ENCODE measurements at regions not wholly inside any gene's neighbourhood (a gene's known extent, or its start where the extent isn't known, plus 50 kb on each side); places are given as distances from the start of the nearest gene placed in this dataset.

- Histone ChIP-seq H3K4me3 (ENCODE audit: low read length) (no peak overlapping the region), H3K9ac (ENCODE audit: low read depth, low read length) (no peak overlapping the region), H3K27ac (ENCODE audit: low read length) (no peak overlapping the region), H3K4me1 (ENCODE audit: insufficient read depth, low read length) (peaks cover 13% of the 10 kb centered on the region; the same call in 1 of the 2 replicates), H3K9me3 (ENCODE audit: insufficient read depth, low read depth, low read length) (no peaks in the 10 kb centered on the region), H3K36me3 (ENCODE audit: insufficient read depth, low read depth, low read length) (no peaks in the 10 kb centered on the region), H3K27me3 (ENCODE audit: insufficient read depth, low read length) (no peaks in the 10 kb centered on the region)
Measured at GRCh38 chr1:228986093-228986904, 251.0 kb downstream of the RHOU start.

GRCh38 chr1:228987286-228987685 lies 252.0 kb downstream of the RHOU start:
- Histone ChIP-seq H3K36me3 (ENCODE audit: insufficient read depth, low read depth, low read length) (no peaks in the 10 kb centered on the region), H3K4me3 (ENCODE audit: low read length) (no peak overlapping the region), H3K27ac (ENCODE audit: low read length) (no peak overlapping the region), H3K4me1 (ENCODE audit: insufficient read depth, low read length) (peaks cover 13% of the 10 kb centered on the region; the same call in 1 of the 2 replicates), H3K9ac (ENCODE audit: low read depth, low read length) (no peak overlapping the region), H3K9me3 (ENCODE audit: insufficient read depth, low read depth, low read length) (no peaks in the 10 kb centered on the region), H3K27me3 (ENCODE audit: insufficient read depth, low read length) (no peaks in the 10 kb centered on the region)

- H3K36me3 ChIP-seq (ENCODE audit: insufficient read depth, low read depth, low read length): no peaks in the 10 kb centered on the region
- H3K4me3 ChIP-seq (ENCODE audit: low read length): no peak overlapping the region
- H3K4me1 ChIP-seq (ENCODE audit: insufficient read depth, low read length): peaks cover 15% of the 10 kb centered on the region; the same call in 1 of the 2 replicates
- H3K9me3 ChIP-seq (ENCODE audit: insufficient read depth, low read depth, low read length): no peaks in the 10 kb centered on the region
- H3K27ac ChIP-seq (ENCODE audit: low read length): no peak overlapping the region
- H3K9ac ChIP-seq (ENCODE audit: low read depth, low read length): no peak overlapping the region
- no peaks in the 10 kb centered on the region for H3K27me3 ChIP-seq (ENCODE audit: insufficient read depth, low read length)
Measured at GRCh38 chr1:228987736-228988506, 252.6 kb downstream of the RHOU start.

DNA sequence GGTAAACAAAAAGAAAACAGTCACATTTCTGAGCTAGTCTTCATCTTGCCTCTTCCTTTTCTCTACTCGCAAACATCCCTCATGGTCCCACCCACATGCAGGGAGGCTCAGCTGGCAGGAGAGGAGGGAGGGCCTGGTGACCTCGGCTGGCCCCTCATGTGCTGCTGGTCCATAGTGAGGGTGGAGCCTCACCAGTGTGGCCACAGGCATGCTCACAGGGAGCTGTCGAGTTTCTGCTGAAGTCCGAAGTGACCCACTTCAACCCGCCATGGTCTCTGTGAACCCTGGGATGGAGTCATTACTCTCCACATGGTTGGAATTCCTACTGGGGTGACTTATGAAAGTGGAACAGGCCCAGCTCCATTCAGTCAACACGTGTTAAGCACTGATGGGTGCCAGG lies 253.4 kb downstream of the RHOU start:
- peaks cover 19% of the 10 kb centered on the region; the same call in 1 of the 2 replicates for H3K4me1 ChIP-seq (ENCODE audit: insufficient read depth, low read length)
- no peaks in the 10 kb centered on the region for H3K9me3 ChIP-seq (ENCODE audit: insufficient read depth, low read depth, low read length)
- H3K9ac ChIP-seq (ENCODE audit: low read depth, low read length): no peak overlapping the region
- no peaks in the 10 kb centered on the region for H3K27me3 ChIP-seq (ENCODE audit: insufficient read depth, low read length)
- no peak overlapping the region for H3K27ac ChIP-seq (ENCODE audit: low read length)
- H3K36me3 ChIP-seq (ENCODE audit: insufficient read depth, low read depth, low read length): no peaks in the 10 kb centered on the region
- H3K4me3 ChIP-seq (ENCODE audit: low read length): no peak overlapping the region

DNA sequence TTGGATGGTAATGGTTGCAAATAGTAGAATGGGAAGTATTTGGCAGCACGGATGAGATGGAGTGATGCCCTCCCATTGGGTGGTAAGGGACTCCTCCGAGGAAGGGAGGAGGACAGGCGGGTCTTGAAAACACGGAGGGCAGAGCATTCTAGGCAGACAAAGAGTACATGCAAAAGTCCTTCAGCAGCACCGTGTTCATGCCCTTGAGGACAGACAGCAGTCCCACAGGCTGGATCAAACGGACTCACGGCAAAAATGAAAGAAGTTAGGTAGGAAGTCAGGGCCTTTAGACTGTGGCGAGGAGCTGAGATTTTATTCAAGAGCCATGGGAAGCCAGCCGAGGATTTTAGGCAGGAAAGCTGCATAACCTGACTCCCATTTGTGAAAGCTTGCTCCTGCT lies 253.9 kb downstream of the RHOU start:
- Histone ChIP-seq H3K36me3 (ENCODE audit: insufficient read depth, low read depth, low read length) (no peaks in the 10 kb centered on the region), H3K4me1 (ENCODE audit: insufficient read depth, low read length) (peaks cover 19% of the 10 kb centered on the region; the same call in 1 of the 2 replicates), H3K9ac (ENCODE audit: low read depth, low read length) (no peak overlapping the region), H3K9me3 (ENCODE audit: insufficient read depth, low read depth, low read length) (no peaks in the 10 kb centered on the region), H3K27me3 (ENCODE audit: insufficient read depth, low read length) (no peaks in the 10 kb centered on the region), H3K27ac (ENCODE audit: low read length) (no peak overlapping the region), H3K4me3 (ENCODE audit: low read length) (no peak overlapping the region)

GRCh38 chr1:228989676-228989991 lies 254.4 kb downstream of the RHOU start:
- H3K36me3 ChIP-seq (ENCODE audit: insufficient read depth, low read depth, low read length): no peaks in the 10 kb centered on the region
- H3K4me3 ChIP-seq (ENCODE audit: low read length): no peak overlapping the region
- H3K9me3 ChIP-seq (ENCODE audit: insufficient read depth, low read depth, low read length): no peaks in the 10 kb centered on the region
- no peak overlapping the region for H3K27ac ChIP-seq (ENCODE audit: low read length)
- no peak overlapping the region for H3K9ac ChIP-seq (ENCODE audit: low read depth, low read length)
- H3K4me1 ChIP-seq (ENCODE audit: insufficient read depth, low read length): peaks cover 19% of the 10 kb centered on the region; the same call in 1 of the 2 replicates
- no peaks in the 10 kb centered on the region for H3K27me3 ChIP-seq (ENCODE audit: insufficient read depth, low read length)

DNA sequence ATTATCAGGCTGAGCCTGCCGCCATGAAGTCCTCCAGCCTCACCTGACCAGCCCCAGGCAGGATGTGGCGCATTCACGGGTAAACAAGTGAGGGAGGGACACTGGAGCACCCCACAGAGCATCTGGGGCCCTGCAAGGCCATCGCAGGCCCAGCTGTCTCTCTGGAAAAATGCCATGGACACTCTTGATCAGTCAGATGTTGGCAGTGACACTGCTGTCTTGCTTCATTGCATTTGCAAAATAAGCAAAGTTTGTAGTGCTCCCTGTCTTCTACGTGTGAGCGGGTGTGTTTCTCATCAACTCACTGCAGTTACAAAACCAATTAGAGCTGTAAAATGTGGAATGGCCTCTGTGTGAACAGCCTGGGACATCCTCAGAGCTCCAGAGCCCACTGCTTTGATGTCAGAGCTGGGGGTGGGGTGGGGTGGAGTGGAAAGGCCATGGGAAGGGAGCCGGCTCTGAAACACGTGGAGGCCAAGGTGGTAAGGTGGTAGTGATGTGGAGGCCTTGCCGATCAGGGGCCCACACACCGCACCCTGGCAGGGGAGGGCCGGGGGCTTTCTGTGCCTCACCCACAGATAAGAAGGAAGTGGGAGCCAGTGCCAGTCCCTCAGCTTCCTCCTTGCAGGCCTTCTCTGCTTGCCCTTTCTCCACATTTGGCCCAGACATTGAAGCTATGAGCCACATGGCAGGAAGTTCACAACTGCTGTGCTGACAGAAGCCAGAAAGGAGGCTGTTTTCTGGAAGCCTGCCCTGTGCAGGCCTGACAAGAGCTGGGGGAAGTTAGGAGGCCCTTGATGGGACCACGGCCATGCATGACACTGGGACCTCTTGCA lies 254.9 kb downstream of the RHOU start:
- H3K4me3 ChIP-seq (ENCODE audit: low read length): no peak overlapping the region
- peaks cover 19% of the 10 kb centered on the region; the same call in 1 of the 2 replicates for H3K4me1 ChIP-seq (ENCODE audit: insufficient read depth, low read length)
- H3K36me3 ChIP-seq (ENCODE audit: insufficient read depth, low read depth, low read length): no peaks in the 10 kb centered on the region
- no peak overlapping the region for H3K27ac ChIP-seq (ENCODE audit: low read length)
- H3K27me3 ChIP-seq (ENCODE audit: insufficient read depth, low read length): no peaks in the 10 kb centered on the region
- no peak overlapping the region for H3K9ac ChIP-seq (ENCODE audit: low read depth, low read length)
- H3K9me3 ChIP-seq (ENCODE audit: insufficient read depth, low read depth, low read length): no peaks in the 10 kb centered on the region

DNA sequence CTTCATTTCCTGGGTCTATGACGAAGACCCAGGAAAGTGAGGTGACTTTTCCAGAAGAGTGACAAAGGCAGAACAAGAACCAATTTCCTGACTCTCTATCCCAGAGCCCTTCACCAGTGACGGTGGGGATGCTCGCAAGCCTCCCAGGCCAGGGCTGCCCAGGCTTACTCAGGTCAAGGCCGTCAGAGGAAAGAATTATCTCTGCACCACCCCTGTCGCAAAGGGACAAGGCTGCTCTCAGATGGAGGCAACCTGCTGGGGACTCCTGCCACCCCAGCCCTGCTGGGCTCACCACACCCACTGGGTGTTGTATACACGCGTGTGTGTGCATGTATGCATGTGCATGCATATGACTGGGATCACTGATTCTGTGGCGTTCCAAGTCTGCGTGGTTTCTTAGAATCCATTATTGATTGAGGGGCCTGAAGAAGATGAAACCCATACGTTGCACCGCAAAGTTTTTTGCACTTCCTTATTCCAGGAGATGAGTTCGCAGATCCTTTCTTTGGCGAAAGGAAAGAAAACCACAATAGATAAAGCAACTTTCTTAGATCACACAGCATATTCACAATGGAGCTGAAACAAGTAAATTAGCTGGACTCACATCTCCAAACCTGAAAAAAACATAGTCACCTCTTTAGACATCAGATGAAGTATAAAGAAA lies 255.8 kb downstream of the RHOU start:
- Histone ChIP-seq H3K4me3 (ENCODE audit: low read length) (no peak overlapping the region), H3K9me3 (ENCODE audit: insufficient read depth, low read depth, low read length) (no peaks in the 10 kb centered on the region), H3K27me3 (ENCODE audit: insufficient read depth, low read length) (no peaks in the 10 kb centered on the region), H3K36me3 (ENCODE audit: insufficient read depth, low read depth, low read length) (no peaks in the 10 kb centered on the region), H3K4me1 (ENCODE audit: insufficient read depth, low read length) (peaks cover 19% of the 10 kb centered on the region; the same call in 1 of the 2 replicates), H3K27ac (ENCODE audit: low read length) (no peak overlapping the region), H3K9ac (ENCODE audit: low read depth, low read length) (no peak overlapping the region)

DNA sequence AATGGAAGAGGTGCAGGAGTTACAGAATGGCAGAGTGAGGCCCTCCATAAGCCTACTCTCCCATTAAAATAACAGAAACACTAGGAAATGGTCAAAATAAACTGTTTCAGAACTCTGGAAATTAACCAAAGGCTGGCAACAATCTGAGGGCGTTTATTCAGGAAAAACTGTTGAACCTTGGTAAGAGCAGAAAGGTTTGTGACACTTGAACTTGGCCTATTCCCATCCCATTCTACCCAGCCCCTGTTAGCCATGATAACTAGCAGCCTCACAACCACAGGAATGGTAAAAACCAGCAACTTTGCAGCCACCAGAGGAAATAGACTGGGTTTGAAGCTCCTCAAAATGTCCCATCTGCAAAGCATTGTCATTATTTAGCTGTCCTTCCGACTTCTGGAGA lies 256.8 kb downstream of the RHOU start:
- H3K27me3 ChIP-seq (ENCODE audit: insufficient read depth, low read length): no peaks in the 10 kb centered on the region
- no peak overlapping the region for H3K4me3 ChIP-seq (ENCODE audit: low read length)
- no peaks in the 10 kb centered on the region for H3K36me3 ChIP-seq (ENCODE audit: insufficient read depth, low read depth, low read length)
- H3K9ac ChIP-seq (ENCODE audit: low read depth, low read length): no peak overlapping the region
- H3K9me3 ChIP-seq (ENCODE audit: insufficient read depth, low read depth, low read length): no peaks in the 10 kb centered on the region
- H3K4me1 ChIP-seq (ENCODE audit: insufficient read depth, low read length): peaks cover 22% of the 10 kb centered on the region; the same call in 1 of the 2 replicates
- no peak overlapping the region for H3K27ac ChIP-seq (ENCODE audit: low read length)

- Histone ChIP-seq H3K9me3 (ENCODE audit: insufficient read depth, low read depth, low read length) (no peaks in the 10 kb centered on the region), H3K27me3 (ENCODE audit: insufficient read depth, low read length) (no peaks in the 10 kb centered on the region), H3K9ac (ENCODE audit: low read depth, low read length) (no peak overlapping the region), H3K4me3 (ENCODE audit: low read length) (no peak overlapping the region), H3K4me1 (ENCODE audit: insufficient read depth, low read length) (peaks cover 14% of the 10 kb centered on the region; the same call in 1 of the 2 replicates), H3K36me3 (ENCODE audit: insufficient read depth, low read depth, low read length) (no peaks in the 10 kb centered on the region), H3K27ac (ENCODE audit: low read length) (no peak overlapping the region)
Measured at GRCh38 chr1:228992907-228993535, 257.7 kb downstream of the RHOU start.
